CD4-positive, alpha-beta T cell (primary cell): ENCODE measurements at regions not wholly inside any gene's neighbourhood (a gene's known extent, or its start where the extent isn't known, plus 50 kb on each side); places are given as distances from the start of the nearest gene placed in this dataset.

Experiments
- ATAC-seq: fragments of 200-7000 bp; cut with Tn5 transposase; one replicate; pipeline ENCODE4 v1.10.0; 2022; ENCODE audit warnings: mild to moderate bottlenecking; ENCODE audit not compliant: poor library complexity
- CTCF ChIA-PET: fragments of 350-600 bp; sonication (Branson Sonifier 250); formaldehyde crosslinking; loops from one replicate; lab custom pipeline; 2021; ENCODE audit warnings: antibody characterized with exemption, inconsistent platforms; lab: Charles Lee
- POLR2A ChIA-PET: fragments of 350-600 bp; sonication (Branson Sonifier 250); formaldehyde crosslinking; loops from one replicate; lab custom pipeline; 2021; ENCODE audit warnings: antibody characterized with exemption, inconsistent platforms; lab: Charles Lee
- DNase-seq, 14 experiments: peaks; one replicate each; pipeline ENCODE4 v3.0.0-alpha.2; 2013 to 2020; ENCODE audit warnings: mixed read lengths in 2 of 14
- H3K27ac ChIP-seq, 2 donors: one replicate each; pipeline versions ENCODE4 v1.5.1 to v1.7.0; 2013; ENCODE audit warnings: low read length in 2 of 2, low read depth in 1 of 2, mild to moderate bottlenecking in 1 of 2
- H3K27me3 ChIP-seq, 2 experiments: 1 replicate in 1 of 2; 2 replicates in 1 of 2; pipeline versions ENCODE4 v1.6.1 to v1.7.0; 2013; ENCODE audit warnings: low read length in 2 of 2, control low read depth in 1 of 2, mild to moderate bottlenecking in 1 of 2, moderate library complexity in 1 of 2; ENCODE audit not compliant: insufficient read depth in 2 of 2, control insufficient read depth in 1 of 2
- H3K36me3 ChIP-seq: one replicate; pipeline ENCODE4 v1.6.1; 2013; ENCODE audit warnings: low read length, control low read depth; ENCODE audit not compliant: insufficient read depth
- H3K4me1 ChIP-seq: one replicate; pipeline ENCODE4 v1.6.1; 2013; ENCODE audit warnings: low read length, control low read depth; ENCODE audit not compliant: insufficient read depth
- H3K4me3 ChIP-seq: one replicate; pipeline ENCODE4 v1.5.1; 2013; ENCODE audit warnings: mild to moderate bottlenecking, low read length, moderate library complexity
- H3K9me3 ChIP-seq, 2 experiments: 1 replicate in 1 of 2; 2 replicates in 1 of 2; pipeline versions ENCODE4 v1.6.1 to v1.7.0; 2013; ENCODE audit warnings: low read length in 2 of 2, mild to moderate bottlenecking in 2 of 2, control low read depth in 1 of 2, moderate library complexity in 1 of 2; ENCODE audit not compliant: control insufficient read depth in 1 of 2, insufficient read depth in 1 of 2
- H3K27ac Mint-ChIP-seq: one replicate; pipeline ENCODE4 v1.8.0; 2020; ENCODE audit warnings: mixed read lengths
- H3K27me3 Mint-ChIP-seq: one replicate; pipeline ENCODE4 v1.8.0; 2021; ENCODE audit warnings: mixed read lengths
- H3K36me3 Mint-ChIP-seq: one replicate; pipeline ENCODE4 v1.8.0; 2021; ENCODE audit warnings: low read depth, mixed read lengths
- H3K4me1 Mint-ChIP-seq: one replicate; pipeline ENCODE4 v1.8.0; 2021; ENCODE audit warnings: low read depth, mixed read lengths
- H3K4me3 Mint-ChIP-seq: one replicate; pipeline ENCODE4 v1.8.0; 2020; ENCODE audit warnings: mild to moderate bottlenecking, mixed read lengths
- H3K9me3 Mint-ChIP-seq: one replicate; pipeline ENCODE4 v1.8.0; 2020; ENCODE audit warnings: mixed read lengths
- intact Hi-C, 2 experiments: fragments of 100-400 bp; cut with DNase I in 1 of 2; cut with micrococcal nuclease in 1 of 2; formaldehyde crosslinking; loops; one replicate each; pipeline versions ENCODE4 v1.15.1 to v1.9.0; 2023 to 2025; cut with DNase I, micrococcal nuclease
- TF ChIP-seq, protein P1 (sequence below): fragments of 200-600 bp; IDR thresholded peaks from one replicate; pipeline ENCODE4 v1.8.0; 2022; ENCODE audit warnings: antibody characterized with exemption, mild to moderate bottlenecking

DNA sequence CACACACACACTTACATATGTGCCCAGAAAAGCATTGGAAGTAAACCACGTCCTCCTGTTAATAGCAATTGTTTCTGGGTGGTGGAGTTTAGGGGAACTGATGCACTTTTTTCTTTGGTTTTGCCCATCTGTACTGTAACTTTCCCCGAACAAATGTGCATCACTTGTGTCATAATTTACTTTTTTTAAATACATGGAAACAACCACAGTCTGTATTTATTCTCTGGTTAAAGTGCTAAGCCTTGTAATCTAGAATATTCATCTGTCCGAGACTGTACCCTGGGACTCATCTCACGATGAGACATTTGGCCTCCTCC, 61.5 kb upstream of the CD93 start:
- no peaks in the 10 kb centered on the region for H3K36me3 Mint-ChIP-seq
- no peak for DNase-seq
- H3K4me3 Mint-ChIP-seq = no peak overlapping the region
- no peak overlapping the region for H3K27ac Mint-ChIP-seq
- ChIA-PET CTCF (no interaction called here), POLR2A (no interaction called here)
- intact Hi-C loops = no loop called here
- H3K4me1 ChIP-seq = peaks cover 2% of the 10 kb centered on the region
- H3K36me3 ChIP-seq = no peaks in the 10 kb centered on the region
- no peak for ATAC-seq
- H3K27me3 ChIP-seq = no peaks in the 10 kb centered on the region
- TF ChIP-seq, protein P1, sequence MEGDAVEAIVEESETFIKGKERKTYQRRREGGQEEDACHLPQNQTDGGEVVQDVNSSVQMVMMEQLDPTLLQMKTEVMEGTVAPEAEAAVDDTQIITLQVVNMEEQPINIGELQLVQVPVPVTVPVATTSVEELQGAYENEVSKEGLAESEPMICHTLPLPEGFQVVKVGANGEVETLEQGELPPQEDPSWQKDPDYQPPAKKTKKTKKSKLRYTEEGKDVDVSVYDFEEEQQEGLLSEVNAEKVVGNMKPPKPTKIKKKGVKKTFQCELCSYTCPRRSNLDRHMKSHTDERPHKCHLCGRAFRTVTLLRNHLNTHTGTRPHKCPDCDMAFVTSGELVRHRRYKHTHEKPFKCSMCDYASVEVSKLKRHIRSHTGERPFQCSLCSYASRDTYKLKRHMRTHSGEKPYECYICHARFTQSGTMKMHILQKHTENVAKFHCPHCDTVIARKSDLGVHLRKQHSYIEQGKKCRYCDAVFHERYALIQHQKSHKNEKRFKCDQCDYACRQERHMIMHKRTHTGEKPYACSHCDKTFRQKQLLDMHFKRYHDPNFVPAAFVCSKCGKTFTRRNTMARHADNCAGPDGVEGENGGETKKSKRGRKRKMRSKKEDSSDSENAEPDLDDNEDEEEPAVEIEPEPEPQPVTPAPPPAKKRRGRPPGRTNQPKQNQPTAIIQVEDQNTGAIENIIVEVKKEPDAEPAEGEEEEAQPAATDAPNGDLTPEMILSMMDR = no peak
- H3K27ac ChIP-seq = no peak overlapping the region
- peaks cover 8% of the 10 kb centered on the region for H3K4me1 Mint-ChIP-seq
- no peaks in the 10 kb centered on the region for H3K9me3 Mint-ChIP-seq
- H3K4me3 ChIP-seq = no peak overlapping the region
- no peaks in the 10 kb centered on the region for H3K9me3 ChIP-seq
- no peaks in the 10 kb centered on the region for H3K27me3 Mint-ChIP-seq

DNA sequence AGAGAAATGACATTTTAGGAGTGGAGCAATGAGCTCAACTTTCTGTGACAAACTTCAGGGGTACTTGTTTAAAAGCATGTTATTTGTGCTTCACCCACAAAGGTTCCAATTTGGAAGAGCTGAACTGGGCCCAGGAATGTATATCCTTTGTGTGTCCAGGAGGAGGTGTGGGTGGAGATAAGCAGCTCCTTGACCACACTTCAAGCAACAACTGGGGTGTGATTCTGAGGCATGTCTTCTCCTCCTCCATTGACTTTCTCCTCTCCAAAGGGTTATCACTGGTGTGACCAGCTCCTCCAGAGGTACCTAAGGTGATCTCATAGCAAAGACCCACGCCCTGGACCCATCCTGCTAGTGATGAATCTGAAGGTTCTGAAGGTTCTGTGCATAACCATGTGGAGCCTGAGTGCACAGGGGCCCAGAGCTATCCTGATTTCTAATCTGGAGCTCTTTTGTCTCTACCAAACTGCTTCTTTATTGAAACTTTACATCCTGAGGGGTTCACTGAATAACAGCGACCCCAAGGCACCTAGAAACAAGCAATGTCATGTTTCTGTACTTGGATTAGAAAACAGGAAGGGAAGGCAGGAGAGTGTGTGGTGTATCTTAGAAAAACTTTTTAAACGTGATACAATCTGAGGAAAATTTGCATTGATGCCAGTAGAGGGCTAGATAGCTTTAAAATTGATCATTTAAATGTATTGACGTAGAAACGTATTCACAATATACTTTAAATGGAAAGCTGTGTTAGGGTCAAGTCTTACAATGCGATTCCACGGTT, 60.9 kb upstream of the CD93 start:
- H3K9me3 ChIP-seq = no peaks in the 10 kb centered on the region
- POLR2A ChIA-PET = no interaction called here
- ATAC-seq = no peak
- Mint-ChIP-seq H3K27ac (no peak overlapping the region), H3K4me1 (peaks cover 14% of the 10 kb centered on the region), H3K4me3 (no peak overlapping the region), H3K27me3 (no peaks in the 10 kb centered on the region), H3K9me3 (no peaks in the 10 kb centered on the region), H3K36me3 (no peaks in the 10 kb centered on the region)
- TF ChIP-seq, protein P1 = no peak
- H3K4me3 ChIP-seq = no peak overlapping the region
- peaks cover 8% of the 10 kb centered on the region for H3K4me1 ChIP-seq
- DNase-seq = no peak
- no peaks in the 10 kb centered on the region for H3K36me3 ChIP-seq
- intact Hi-C loops = no loop called here
- CTCF ChIA-PET = no interaction called here
- H3K27me3 ChIP-seq = no peaks in the 10 kb centered on the region
- H3K27ac ChIP-seq = no peak overlapping the region

DNA sequence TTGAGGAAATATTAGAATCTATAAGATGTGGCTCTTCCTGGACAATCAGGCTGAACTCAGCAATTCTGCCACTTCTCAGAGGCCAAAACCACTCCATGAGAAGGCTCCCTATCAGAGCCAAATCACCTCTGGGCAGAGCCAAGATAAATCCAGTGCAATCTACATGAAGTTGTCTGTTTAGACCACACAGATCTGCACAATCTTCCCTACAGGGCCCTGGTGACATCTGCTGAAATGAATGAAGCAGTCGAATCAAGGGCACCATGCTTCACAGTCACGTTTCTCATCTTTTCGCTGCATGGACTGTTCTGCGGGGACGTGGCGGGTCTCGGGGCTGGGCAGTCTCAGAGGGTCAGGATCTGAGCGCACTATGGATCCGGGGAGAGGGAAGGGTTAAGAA, 60.1 kb upstream of the CD93 start:
- ChIA-PET POLR2A (no interaction called here), CTCF (no interaction called here)
- no peak overlapping the region for H3K27ac ChIP-seq
- no peaks in the 10 kb centered on the region for H3K27me3 Mint-ChIP-seq
- intact Hi-C loops = no loop called here
- no peaks in the 10 kb centered on the region for H3K36me3 Mint-ChIP-seq
- no peak overlapping the region for H3K4me3 Mint-ChIP-seq
- no peak overlapping the region for H3K4me3 ChIP-seq
- peaks cover 21% of the 10 kb centered on the region for H3K4me1 Mint-ChIP-seq
- TF ChIP-seq, protein P1 = no peak
- no peaks in the 10 kb centered on the region for H3K36me3 ChIP-seq
- no peaks in the 10 kb centered on the region for H3K27me3 ChIP-seq
- DNase-seq (no peak), ATAC-seq (no peak)
- no peaks in the 10 kb centered on the region for H3K9me3 ChIP-seq
- no peaks in the 10 kb centered on the region for H3K9me3 Mint-ChIP-seq
- no peak overlapping the region for H3K27ac Mint-ChIP-seq
- peaks cover 16% of the 10 kb centered on the region for H3K4me1 ChIP-seq
